NCI-H2081 (cell line): ENCODE measurements at regions not wholly inside any gene's neighbourhood (a gene's known extent, or its start where the extent isn't known, plus 50 kb on each side); places are given as distances from the start of the nearest gene placed in this dataset.

ENCODE experiments used
- DNase-seq, 2 experiments: peaks; one replicate each; lab custom pipeline; 2025; lab: John Stamatoyannopoulos, UW

GRCh38 chr17:14474591-14474990, 173.7 kb downstream of the HS3ST3B1 start:
- no peak for DNase-seq

- DNase-seq = no peak
Measured at GRCh38 chr17:14471052-14471451, 170.2 kb downstream of the HS3ST3B1 start.

DNA sequence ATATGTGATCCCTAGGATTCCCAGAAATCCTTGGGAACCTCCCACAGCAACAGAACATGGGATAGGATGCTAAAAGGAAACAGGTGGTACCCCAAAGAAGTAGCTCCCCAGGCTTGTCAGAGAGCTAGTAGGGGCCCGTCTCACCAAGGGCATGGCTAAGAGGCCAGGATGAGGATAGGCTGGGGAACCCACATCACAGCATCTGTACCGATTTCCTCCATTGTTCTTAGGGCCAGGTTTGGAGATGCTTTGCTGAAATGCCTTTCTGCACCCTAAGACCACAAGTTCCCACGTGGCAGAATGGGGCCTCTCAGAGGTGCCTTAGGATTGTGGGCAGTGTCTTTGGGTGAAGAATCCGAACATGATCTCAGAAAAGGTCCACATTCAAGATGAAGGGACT, 169.5 kb downstream of the HS3ST3B1 start:
- no peak for DNase-seq

DNA sequence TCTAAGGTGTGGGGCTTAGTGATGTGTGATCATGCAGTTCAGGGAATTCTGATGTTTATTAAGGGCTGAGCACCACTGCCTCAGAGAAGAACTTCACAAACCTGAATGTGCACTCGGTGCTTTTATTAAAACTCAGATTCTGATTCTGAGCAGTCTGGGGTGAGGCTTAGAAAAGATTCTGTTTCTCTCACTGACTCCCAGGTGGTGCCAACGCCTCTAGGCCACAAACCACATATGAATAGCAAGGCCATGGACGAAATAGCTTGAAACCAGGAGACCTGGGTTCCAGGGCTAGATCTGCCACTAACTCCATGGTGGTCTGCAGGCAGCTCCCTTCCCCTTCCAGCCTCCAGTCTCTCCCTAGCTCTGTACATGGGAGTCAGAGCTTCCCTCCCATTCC, 169.1 kb downstream of the HS3ST3B1 start:
- DNase-seq = no peak

DNA sequence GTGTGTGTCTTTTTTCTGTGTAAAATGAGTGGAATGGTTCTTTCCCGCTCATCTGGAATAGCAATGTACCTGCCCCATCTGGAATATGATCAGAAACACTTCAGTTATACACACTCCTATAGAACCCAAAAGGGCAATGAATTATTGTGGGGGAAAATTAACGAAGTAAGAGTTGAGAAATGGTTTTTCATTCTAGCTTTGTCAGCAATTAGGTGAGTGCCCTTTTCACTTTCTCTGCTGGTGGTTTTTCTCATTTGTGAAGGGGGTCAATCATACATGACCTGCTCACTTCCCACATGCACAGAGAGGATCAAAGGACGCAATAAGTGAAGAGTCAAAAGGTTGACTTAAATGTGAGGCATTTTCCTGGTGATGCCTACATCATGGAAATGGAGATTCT, 168.0 kb downstream of the HS3ST3B1 start:
- no peak for DNase-seq

- no peak for DNase-seq
Measured at GRCh38 chr17:14461227-14461548, 160.3 kb downstream of the HS3ST3B1 start.

GRCh38 chr17:14460516-14461226, 159.8 kb downstream of the HS3ST3B1 start:
- DNase-seq = no peak

GRCh38 chr17:14459955-14460354, 159.1 kb downstream of the HS3ST3B1 start:
- no peak for DNase-seq

- DNase-seq = no peak
Measured at GRCh38 chr17:14458724-14459123, 157.8 kb downstream of the HS3ST3B1 start.

DNA sequence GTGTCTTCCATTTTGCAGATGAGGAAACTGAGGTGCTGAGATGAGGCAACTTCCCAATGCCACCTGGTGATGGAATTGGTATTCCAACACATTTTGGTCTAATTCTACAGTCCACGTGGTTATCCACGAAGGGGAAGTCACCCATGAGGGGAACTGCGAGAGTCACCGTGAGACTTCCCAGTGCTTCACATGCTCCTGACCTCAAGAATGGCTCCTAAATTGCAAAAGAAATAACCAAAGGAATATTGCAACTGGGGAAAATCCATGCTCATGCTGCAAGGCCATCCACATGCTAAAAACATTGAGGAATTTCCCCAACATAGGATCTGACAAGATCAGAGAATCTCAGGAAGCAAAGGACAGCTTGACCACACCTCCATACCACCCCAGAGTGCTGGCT, 153.9 kb downstream of the HS3ST3B1 start:
- DNase-seq = no peak

DNA sequence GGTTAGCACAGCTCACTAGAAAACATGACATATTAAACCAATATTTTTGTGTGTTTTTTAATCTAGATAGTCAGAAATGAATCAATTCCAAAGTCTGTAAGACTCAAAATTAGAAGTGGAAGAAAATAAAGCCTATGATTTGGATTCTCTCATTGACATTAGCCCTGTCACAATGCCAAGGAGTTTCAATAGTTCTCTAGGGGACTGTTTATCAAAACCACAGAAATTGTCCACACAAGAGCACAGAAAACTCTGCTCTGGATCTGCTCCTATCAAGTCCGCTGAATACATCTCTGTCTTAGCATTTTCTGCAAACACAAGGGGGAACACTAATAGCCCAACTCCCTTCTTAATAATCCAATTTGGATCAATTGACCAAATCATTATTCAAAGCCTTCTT, 152.0 kb downstream of the HS3ST3B1 start:
- DNase-seq = no peak

DNA sequence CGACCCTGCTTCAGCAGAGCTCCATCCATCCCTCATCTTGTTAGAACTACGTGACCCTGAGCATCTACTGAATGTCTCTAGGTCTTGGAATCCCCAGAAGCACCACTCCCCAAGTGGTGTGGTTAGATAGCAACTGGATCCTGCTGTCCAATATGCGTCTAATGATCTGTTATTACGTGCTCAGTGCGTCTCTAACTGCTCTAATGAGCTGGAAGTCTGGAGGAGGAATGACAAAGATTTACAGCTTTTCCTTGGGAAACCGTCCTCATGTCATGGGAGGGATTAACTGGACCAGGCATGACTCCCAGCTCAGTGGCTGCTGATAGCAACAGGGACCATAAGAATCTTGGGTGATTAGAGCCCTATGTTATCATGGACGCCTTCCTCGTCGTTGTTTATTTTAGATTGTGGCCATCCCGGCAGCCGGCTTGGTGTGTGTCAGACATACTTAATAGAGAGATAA, 150.9 kb downstream of the HS3ST3B1 start:
- no peak for DNase-seq

DNA sequence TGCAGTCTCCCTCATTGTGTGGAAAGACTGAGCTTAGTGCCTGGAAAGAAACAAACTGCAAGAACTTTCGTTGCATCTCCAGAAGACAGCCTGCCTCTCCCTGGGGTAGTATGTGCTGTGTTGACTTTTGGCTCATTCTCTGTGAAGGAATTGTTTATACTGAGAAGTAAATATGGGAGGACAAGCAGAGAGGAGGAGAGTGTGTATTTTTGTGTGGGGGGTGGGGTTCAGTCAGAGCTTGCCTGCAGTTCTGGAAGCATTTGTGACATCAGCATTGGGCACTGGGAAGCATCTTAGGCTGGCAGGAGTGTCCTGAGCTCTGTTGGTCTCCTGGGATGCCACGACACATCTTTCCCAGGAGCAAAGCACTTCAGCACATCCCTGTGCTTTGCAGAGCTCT, 147.9 kb downstream of the HS3ST3B1 start:
- no peak for DNase-seq

- DNase-seq = no peak
Measured at GRCh38 chr17:14446825-14447224, 145.9 kb downstream of the HS3ST3B1 start.

GRCh38 chr17:14444915-14445314, 144.0 kb downstream of the HS3ST3B1 start:
- DNase-seq = no peak

DNA sequence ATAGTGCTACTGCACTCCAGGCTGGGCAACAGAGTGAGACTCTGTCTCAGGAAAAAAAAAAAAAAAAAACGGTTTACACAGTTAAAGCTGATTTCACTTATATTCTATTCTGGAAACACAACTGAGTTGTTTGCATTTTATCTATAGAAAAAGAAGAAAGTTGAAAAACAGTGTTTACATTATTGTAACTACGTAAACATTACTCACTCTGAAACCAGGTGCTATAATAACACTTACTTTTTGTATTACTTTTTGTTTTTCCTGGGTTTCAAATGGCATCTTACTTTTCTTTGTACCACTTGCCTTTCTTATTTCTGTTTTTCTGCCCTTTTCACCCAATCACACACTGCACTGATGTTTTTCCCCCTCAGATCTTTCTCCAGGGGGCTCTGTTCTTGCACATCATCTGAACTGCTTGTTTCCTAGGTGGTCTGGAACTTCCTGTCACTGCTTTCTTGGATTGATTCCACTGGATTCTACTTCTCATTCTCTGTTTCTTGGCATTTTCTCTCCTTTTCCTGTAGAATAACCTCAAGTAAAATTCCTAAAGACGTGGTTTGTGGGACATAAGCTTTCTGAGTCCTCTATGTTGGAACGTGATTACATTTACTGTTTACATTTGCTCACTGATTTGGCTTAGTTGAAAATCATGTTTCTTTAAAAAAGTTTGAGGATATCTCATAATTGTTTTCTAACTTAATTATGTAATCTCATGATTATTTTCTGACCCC, 142.1 kb downstream of the HS3ST3B1 start:
- no peak for DNase-seq

DNA sequence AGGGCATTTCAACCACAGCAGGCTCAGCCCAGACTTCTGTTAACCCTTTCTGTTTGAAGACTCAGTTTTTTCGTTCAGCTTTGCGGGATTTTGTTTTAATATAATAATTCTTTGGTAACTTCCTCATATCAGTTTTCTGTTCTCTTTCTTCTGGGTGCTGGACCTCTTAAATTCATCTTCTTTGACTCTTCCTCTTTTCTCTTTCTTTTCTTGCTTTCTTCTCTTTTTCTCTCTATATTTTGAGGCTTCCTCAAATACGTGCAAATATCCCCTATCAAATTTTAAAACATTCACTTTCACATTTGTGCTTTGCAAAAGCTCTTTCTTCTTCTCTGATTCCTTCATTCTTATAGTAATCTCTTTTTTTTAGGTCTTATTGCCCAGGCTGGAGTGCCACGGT, 136.3 kb downstream of the HS3ST3B1 start:
- no peak for DNase-seq

- no peak for DNase-seq
Measured at GRCh38 chr17:14436266-14436665, 135.4 kb downstream of the HS3ST3B1 start.

GRCh38 chr17:14434506-14434905, 133.6 kb downstream of the HS3ST3B1 start:
- no peak for DNase-seq

- DNase-seq = no peak
Measured at GRCh38 chr17:14432079-14432478, 131.2 kb downstream of the HS3ST3B1 start.

DNA sequence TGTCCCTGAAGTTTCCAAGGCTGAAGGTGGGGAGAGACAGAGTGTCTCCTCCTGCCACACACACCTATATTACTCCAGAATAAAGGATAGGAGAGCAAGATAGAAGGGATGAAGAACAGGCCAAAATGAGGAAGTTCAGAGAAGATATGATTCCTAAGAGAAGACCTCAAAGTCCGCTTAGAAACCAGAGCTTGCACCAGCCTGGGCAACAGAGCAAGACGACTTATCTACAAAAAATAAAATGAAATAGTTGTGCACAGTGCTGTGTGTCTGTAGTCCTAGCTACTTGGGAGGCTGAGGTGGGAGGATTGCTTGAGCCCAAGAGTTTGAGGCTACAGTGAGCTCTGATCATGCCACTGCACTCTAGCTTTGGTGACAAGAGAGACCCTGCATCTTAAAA, 128.2 kb downstream of the HS3ST3B1 start:
- DNase-seq = no peak

- DNase-seq = no peak
Measured at GRCh38 chr17:14428648-14429029, 127.8 kb downstream of the HS3ST3B1 start.

- DNase-seq = no peak
Measured at GRCh38 chr17:14427900-14428647, 127.2 kb downstream of the HS3ST3B1 start.
